Adrenal gland (tissue), 9 donors: ENCODE measurements at regions not wholly inside any gene's neighbourhood (a gene's known extent, or its start where the extent isn't known, plus 50 kb on each side); places are given as distances from the start of the nearest gene placed in this dataset.

Source experiments
- DNase-seq, 7 donors: peaks; one replicate each; pipeline ENCODE4 v3.0.0-alpha.2; 2019 to 2020
- H3K27ac ChIP-seq, 5 donors: fragments of 200-600 bp; sonication (generic) in 4 of 5; 1 replicate in 3 of 5; 2 replicates in 2 of 5; pipeline versions ENCODE4 v1.5.1 to v1.8.0; 2016 to 2020; ENCODE audit warnings: mild to moderate bottlenecking in 1 of 5
- H3K27me3 ChIP-seq: fragments of 200-600 bp; 2 replicates; pipeline ENCODE4 v1.8.0; 2021
- H3K36me3 ChIP-seq, 2 donors: fragments of 200-600 bp; replicated peaks in 1 of 2; 1 replicate in 1 of 2; 2 replicates in 1 of 2; pipeline versions ENCODE4 v1.5.1 to v1.8.0; 2018 to 2022
- H3K4me1 ChIP-seq, 2 donors: fragments of 200-600 bp; replicated peaks in 1 of 2; 1 replicate in 1 of 2; 2 replicates in 1 of 2; pipeline versions ENCODE4 v1.5.1 to v1.8.0; 2018 to 2021
- H3K4me3 ChIP-seq, 4 donors: fragments of 200-600 bp; sonication (generic) in 3 of 4; one replicate each; pipeline ENCODE4 v1.5.1; 2016 to 2018
- H3K9me3 ChIP-seq, 3 donors: fragments of 200-600 bp; sonication (generic) in 1 of 3; replicated peaks in 1 of 3; 1 replicate in 2 of 3; 2 replicates in 1 of 3; pipeline versions ENCODE4 v1.5.1 to v1.8.0; 2016 to 2021
- POLR2A ChIP-seq, 2 donors: fragments of 450-650 bp; IDR thresholded peaks; one replicate each; pipeline ENCODE4 v1.6.1; 2017; ENCODE audit warnings: antibody characterized with exemption in 2 of 2, mild to moderate bottlenecking in 2 of 2, moderate library complexity in 1 of 2
- WGBS, 4 donors: extraction: QIAGEN DNeasy Blood & Tissue Kit in 2 of 4; methylation state at CpG; one replicate each; pipeline versions ENCODE4 v1.1.5 to v1.1.7; 2013 to 2017; 5-methylcytosine and 5-hydroxymethylcytosine counted together
- intact Hi-C, 2 donors: fragments of 100-400 bp; cut with DNase I; formaldehyde crosslinking; loops; one replicate each; pipeline versions ENCODE4 v1.14.1 to v1.15.0; 2022 to 2023
- TF ChIP-seq, protein P1 (sequence below), 6 experiments: fragments of 450-650 bp in 4 of 6; fragments of 200-600 bp in 2 of 6; sonication (generic) in 1 of 6; IDR thresholded peaks; 1 replicate in 5 of 6; 2 replicates in 1 of 6; pipeline versions ENCODE4 v1.5.1 to v1.8.0; 2016 to 2021; ENCODE audit warnings: antibody characterized with exemption in 6 of 6, mild to moderate bottlenecking in 2 of 6, moderate library complexity in 1 of 6
- donor health status: healthy with polysubstance abuse.
- donor health status: Bipolar disorder and iron deficiency.
- donor health status: DM: yes; HTN: yes; CAD: no.
- donor health status: DM: no; HTN: no; CAD: no.
- donor health status: DM: no; HTN: no; CAD: no.

DNA sequence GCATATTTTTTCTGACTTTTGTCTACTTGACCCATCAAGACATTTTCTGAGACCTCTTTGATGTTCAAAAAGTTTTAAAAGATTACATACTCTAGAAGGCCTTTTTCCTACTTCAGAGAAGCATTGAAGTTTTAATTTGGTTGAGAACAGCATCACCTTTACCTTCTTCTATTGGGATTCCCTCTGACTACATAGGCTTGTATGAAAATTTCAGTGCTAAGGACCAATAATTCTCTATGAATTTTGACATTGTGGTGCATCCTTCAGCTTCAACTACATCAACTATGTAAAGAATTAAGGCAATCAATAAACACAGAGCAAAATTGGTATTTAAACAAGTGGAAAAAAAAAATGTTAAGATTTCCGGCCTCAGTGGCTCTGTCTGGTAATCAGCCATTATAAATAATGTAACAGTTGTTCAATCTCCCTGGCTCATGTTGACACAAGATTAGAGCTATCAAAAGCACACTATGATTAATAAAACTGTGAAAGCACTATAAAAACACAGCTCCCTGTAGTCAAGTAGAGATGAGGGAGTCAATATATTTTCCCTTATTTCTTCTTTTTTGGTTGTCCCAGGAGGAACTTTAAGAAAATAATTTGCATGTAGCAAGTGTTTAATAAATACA, 627.0 kb upstream of the SYT4 start:
- 42 to 64% (median 59%) methylated on average over 1 of the region's 1 CpG for WGBS, 4 donors
- TF ChIP-seq, protein P1, sequence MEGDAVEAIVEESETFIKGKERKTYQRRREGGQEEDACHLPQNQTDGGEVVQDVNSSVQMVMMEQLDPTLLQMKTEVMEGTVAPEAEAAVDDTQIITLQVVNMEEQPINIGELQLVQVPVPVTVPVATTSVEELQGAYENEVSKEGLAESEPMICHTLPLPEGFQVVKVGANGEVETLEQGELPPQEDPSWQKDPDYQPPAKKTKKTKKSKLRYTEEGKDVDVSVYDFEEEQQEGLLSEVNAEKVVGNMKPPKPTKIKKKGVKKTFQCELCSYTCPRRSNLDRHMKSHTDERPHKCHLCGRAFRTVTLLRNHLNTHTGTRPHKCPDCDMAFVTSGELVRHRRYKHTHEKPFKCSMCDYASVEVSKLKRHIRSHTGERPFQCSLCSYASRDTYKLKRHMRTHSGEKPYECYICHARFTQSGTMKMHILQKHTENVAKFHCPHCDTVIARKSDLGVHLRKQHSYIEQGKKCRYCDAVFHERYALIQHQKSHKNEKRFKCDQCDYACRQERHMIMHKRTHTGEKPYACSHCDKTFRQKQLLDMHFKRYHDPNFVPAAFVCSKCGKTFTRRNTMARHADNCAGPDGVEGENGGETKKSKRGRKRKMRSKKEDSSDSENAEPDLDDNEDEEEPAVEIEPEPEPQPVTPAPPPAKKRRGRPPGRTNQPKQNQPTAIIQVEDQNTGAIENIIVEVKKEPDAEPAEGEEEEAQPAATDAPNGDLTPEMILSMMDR (IDR thresholded peaks at IDR 0.05) = no peak
- TF ChIP-seq POLR2A (IDR thresholded peaks at IDR 0.05) = no peak
- no peak overlapping the region for H3K4me3 ChIP-seq
- DNase-seq = no peak
- no peaks in the 10 kb centered on the region for H3K9me3 ChIP-seq
- no peaks in the 10 kb centered on the region for H3K36me3 ChIP-seq
- no peaks in the 10 kb centered on the region for H3K4me1 ChIP-seq
- H3K27ac ChIP-seq = no peak overlapping the region
- H3K27me3 ChIP-seq = no peaks in the 10 kb centered on the region
- intact Hi-C loops = no loop called here

DNA sequence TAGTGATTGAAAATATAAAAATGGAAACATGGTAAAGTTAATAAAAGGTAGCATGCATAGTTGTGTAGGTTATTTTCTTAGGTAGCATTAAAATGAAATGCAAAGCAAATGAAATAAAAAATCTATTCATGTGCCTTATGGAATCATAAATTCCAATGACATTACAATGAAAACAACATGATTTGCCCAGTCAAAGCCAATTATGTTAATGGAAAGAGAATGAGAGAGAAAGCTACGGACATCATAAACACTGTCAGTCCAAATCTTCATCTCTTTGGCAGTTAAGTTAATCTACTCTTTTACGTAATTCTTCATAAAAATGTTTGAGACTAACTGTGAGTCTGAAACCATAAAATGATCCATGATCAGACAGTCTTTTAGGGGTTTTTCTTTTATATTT, 636.7 kb upstream of the SYT4 start:
- no peak overlapping the region for H3K4me3 ChIP-seq
- H3K27me3 ChIP-seq = no peaks in the 10 kb centered on the region
- H3K9me3 ChIP-seq = peaks cover 0 to 4% (median 0%) of the 10 kb centered on the region in 3 donors
- no peak overlapping the region for H3K27ac ChIP-seq
- intact Hi-C loops = no loop called here
- no peak for DNase-seq
- TF ChIP-seq, protein P1 (IDR thresholded peaks at IDR 0.05) = no peak
- no peak for TF ChIP-seq POLR2A (IDR thresholded peaks at IDR 0.05)
- 82 to 93% (median 88%) methylated on average over 2 of the region's 2 CpGs for WGBS, 4 donors
- H3K36me3 ChIP-seq = no peaks in the 10 kb centered on the region
- no peaks in the 10 kb centered on the region for H3K4me1 ChIP-seq

DNA sequence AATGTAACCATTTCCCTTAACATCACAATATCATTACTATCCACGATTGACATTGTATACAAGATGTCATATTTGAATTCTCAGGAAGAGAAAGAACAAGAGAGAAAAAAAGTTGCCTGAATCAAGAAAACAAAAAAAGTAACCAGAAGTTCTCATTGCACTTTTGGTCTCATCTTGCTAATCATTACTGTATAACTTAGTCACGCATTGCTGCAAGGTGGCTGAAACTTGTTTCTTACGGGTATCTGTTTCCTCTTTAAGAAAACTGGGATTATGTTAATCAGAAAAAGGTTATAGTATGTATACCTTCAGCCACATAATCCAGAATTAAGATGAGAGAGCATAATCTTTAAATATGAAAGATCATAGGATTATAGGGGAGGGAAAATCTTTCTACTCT, 639.7 kb upstream of the SYT4 start:
- intact Hi-C loops = no loop called here
- Histone ChIP-seq H3K9me3 (peaks cover 0 to 4% (median 0%) of the 10 kb centered on the region in 3 donors), H3K4me3 (no peak overlapping the region), H3K4me1 (no peaks in the 10 kb centered on the region), H3K27ac (no peak overlapping the region), H3K27me3 (no peaks in the 10 kb centered on the region), H3K36me3 (no peaks in the 10 kb centered on the region)
- TF ChIP-seq POLR2A (IDR thresholded peaks at IDR 0.05) = no peak
- TF ChIP-seq, protein P1 (IDR thresholded peaks at IDR 0.05) = no peak
- WGBS, 4 donors = 70 to 82% (median 78%) methylated on average over 3 of the region's 3 CpGs
- no peak for DNase-seq

DNA sequence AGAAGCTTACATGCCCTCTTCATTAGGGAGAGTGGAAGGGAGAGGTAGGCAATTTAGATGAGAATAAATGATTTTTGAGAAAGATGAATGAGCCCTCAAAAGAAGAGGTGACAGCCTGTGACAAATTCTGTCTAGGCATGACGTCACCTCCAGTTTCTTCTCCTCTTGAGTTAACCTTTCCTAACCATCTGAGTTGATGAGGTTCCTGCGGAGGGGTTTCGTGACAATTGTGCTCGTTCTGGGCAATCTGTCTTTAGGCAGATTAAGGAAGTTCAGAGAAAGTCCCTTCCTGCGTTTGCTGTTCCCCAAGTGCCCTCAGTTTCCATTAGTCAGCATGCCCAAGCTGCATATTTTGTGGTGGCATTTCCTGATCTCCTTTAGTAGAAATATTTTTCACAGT, 640.2 kb upstream of the SYT4 start:
- intact Hi-C loops = no loop called here
- 64 to 74% (median 66%) methylated on average over 5 of the region's 5 CpGs for WGBS, 4 donors
- no peaks in the 10 kb centered on the region for H3K36me3 ChIP-seq
- H3K27me3 ChIP-seq = no peaks in the 10 kb centered on the region
- no peak for TF ChIP-seq POLR2A (IDR thresholded peaks at IDR 0.05)
- H3K9me3 ChIP-seq = peaks cover 0 to 4% (median 0%) of the 10 kb centered on the region in 3 donors
- H3K4me1 ChIP-seq = no peaks in the 10 kb centered on the region
- DNase-seq = peak in 3 of 7 donors; percentile 13 to 23 (median 13)
- no peak overlapping the region for H3K4me3 ChIP-seq
- no peak overlapping the region for H3K27ac ChIP-seq

DNA sequence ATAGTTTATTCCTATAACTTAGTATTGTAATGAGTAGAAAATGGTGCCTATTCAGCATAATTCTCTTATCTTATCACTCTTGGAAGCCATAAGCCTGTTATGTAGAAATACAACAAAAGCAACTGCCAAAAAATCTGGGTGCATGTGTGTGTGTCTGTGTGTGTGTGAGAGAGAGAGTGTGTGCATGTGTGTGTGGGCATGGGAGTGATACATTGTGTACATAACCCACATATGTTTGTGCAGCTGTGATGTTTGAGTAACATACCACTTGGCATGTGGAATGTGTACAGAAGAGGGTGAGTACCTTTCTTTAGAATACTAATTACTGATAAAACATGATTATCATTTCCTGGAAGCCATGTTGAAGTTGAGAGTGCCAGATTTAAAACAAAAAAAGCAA, 642.3 kb upstream of the SYT4 start:
- TF ChIP-seq, protein P1 (IDR thresholded peaks at IDR 0.05) = no peak
- TF ChIP-seq POLR2A (IDR thresholded peaks at IDR 0.05) = no peak
- H3K4me3 ChIP-seq = no peak overlapping the region
- H3K27ac ChIP-seq = no peak overlapping the region
- intact Hi-C loops = no loop called here
- H3K27me3 ChIP-seq = no peaks in the 10 kb centered on the region
- no peaks in the 10 kb centered on the region for H3K4me1 ChIP-seq
- no peaks in the 10 kb centered on the region for H3K9me3 ChIP-seq
- H3K36me3 ChIP-seq = no peaks in the 10 kb centered on the region
- DNase-seq = no peak
